ENCODE measurements at regions not wholly inside any gene's neighbourhood (a gene's known extent, or its start where the extent isn't known, plus 50 kb on each side); places are given as distances from the start of the nearest gene placed in this dataset.

DNA sequence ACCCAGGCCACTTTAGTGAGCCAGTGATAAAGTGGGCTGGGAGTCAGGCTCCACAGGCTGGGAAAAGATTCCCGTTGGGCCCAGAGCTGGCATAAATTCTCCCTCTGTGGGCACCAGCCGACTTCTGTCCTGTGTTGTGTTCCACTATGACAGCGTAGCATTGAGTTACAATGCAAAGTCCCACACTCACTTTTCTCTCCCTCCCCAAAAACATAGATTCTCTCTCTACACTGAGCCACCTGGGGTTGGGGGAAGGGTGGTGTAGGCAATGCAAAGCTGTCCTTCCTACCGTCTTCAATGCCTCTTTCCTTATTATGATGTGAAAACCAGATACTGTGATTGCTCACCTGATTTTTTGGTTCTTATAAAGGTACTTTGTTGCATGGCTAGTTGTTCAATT lies 566.2 kb downstream of the RAPGEF2 start:
- TF ChIP-seq, protein P1, sequence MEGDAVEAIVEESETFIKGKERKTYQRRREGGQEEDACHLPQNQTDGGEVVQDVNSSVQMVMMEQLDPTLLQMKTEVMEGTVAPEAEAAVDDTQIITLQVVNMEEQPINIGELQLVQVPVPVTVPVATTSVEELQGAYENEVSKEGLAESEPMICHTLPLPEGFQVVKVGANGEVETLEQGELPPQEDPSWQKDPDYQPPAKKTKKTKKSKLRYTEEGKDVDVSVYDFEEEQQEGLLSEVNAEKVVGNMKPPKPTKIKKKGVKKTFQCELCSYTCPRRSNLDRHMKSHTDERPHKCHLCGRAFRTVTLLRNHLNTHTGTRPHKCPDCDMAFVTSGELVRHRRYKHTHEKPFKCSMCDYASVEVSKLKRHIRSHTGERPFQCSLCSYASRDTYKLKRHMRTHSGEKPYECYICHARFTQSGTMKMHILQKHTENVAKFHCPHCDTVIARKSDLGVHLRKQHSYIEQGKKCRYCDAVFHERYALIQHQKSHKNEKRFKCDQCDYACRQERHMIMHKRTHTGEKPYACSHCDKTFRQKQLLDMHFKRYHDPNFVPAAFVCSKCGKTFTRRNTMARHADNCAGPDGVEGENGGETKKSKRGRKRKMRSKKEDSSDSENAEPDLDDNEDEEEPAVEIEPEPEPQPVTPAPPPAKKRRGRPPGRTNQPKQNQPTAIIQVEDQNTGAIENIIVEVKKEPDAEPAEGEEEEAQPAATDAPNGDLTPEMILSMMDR (IDR thresholded peaks at IDR 0.05), result no peak
- TF ChIP-seq EZH2 (IDR thresholded peaks at IDR 0.05; ENCODE audit: borderline replicate concordance, insufficient read depth, low read depth, low read length, poor library complexity, severe bottlenecking), result no peak

Measured in B cell (primary cell).